ENCODE measurements at regions not wholly inside any gene's neighbourhood (a gene's known extent, or its start where the extent isn't known, plus 50 kb on each side); places are given as distances from the start of the nearest gene placed in this dataset.

- Histone ChIP-seq H3K27me3 (no peaks in the 10 kb centered on the region), H3K4me1 (no peaks in the 10 kb centered on the region), H3K27ac (no peak overlapping the region), H3K36me3 (no peaks in the 10 kb centered on the region), H3K4me3 (no peak overlapping the region), H3K9me3 (peaks cover 0 to 15% (median 0%) of the 10 kb centered on the region in 11 donors)
- DNase-seq (no peak), ATAC-seq (no peak)
- 94 to 98% methylated on average over 2 of the region's 2 CpGs for WGBS, 2 donors
- intact Hi-C loops (cut with DNase I) = no loop called here
- no peak for TF ChIP-seq CTCF (IDR thresholded peaks at IDR 0.05)
These were observed 1138.1 kb upstream of the PRKX start for GRCh38 chrX:4851534-4851933.

GRCh38 chrX:4850312-4850711 is 1136.9 kb upstream of the PRKX start:
- no peak for ATAC-seq
- Histone ChIP-seq H3K4me3 (no peak overlapping the region), H3K27ac (no peak overlapping the region), H3K9me3 (peaks cover 0 to 15% (median 0%) of the 10 kb centered on the region in 11 donors), H3K4me1 (no peaks in the 10 kb centered on the region), H3K36me3 (no peaks in the 10 kb centered on the region), H3K27me3 (no peaks in the 10 kb centered on the region)
- DNase-seq = no peak
- WGBS, 2 donors = 84 to 97% methylated on average over 4 of the region's 4 CpGs
- TF ChIP-seq CTCF (IDR thresholded peaks at IDR 0.05) = no peak
- intact Hi-C loops (cut with DNase I) = no loop called here

GRCh38 chrX:4844376-4844775 is 1130.9 kb upstream of the PRKX start:
- DNase-seq = no peak
- Histone ChIP-seq H3K27me3 (no peaks in the 10 kb centered on the region), H3K4me3 (no peak overlapping the region), H3K27ac (no peak overlapping the region), H3K4me1 (no peaks in the 10 kb centered on the region), H3K9me3 (peaks cover 0 to 9% (median 0%) of the 10 kb centered on the region in 11 donors), H3K36me3 (no peaks in the 10 kb centered on the region)
- intact Hi-C loops (cut with DNase I) = no loop called here
- whole genome bisulfite sequencing, 2 donors = 61 to 71% methylated on average over 4 of the region's 4 CpGs
- TF ChIP-seq CTCF (IDR thresholded peaks at IDR 0.05) = no peak
- no peak for ATAC-seq

- Histone ChIP-seq H3K4me1 (no peaks in the 10 kb centered on the region), H3K27ac (no peak overlapping the region), H3K4me3 (no peak overlapping the region), H3K36me3 (no peaks in the 10 kb centered on the region), H3K27me3 (no peaks in the 10 kb centered on the region), H3K9me3 (peaks cover 0 to 10% (median 0%) of the 10 kb centered on the region in 11 donors)
- ATAC-seq (no peak), DNase-seq (no peak)
- intact Hi-C loops (cut with DNase I) = no loop called here
- 17 to 31% methylated on average over 2 of the region's 2 CpGs for WGBS, 2 donors
- no peak for TF ChIP-seq CTCF (IDR thresholded peaks at IDR 0.05)
These were observed 1127.8 kb upstream of the PRKX start for GRCh38 chrX:4841216-4841745.
